A549 (cell line): ENCODE measurements at regions not wholly inside any gene's neighbourhood (a gene's known extent, or its start where the extent isn't known, plus 50 kb on each side); places are given as distances from the start of the nearest gene placed in this dataset.

Experiments used
- CTCF ChIP-seq: fragments of >200 bp; sonication (Bioruptor Twin); formaldehyde crosslinking; IDR thresholded peaks from 3 replicates; pipeline ENCODE4 v1.5.1; 2016
- RFX5 ChIP-seq: fragments of 450-650 bp; IDR thresholded peaks from 2 replicates; pipeline ENCODE4 v1.7.1; 2014; ENCODE audit warnings: antibody characterized with exemption, mild to moderate bottlenecking, moderate library complexity

- TF ChIP-seq CTCF (no peak), RFX5 (no peak)
Measured at GRCh38 chr20:50446351-50447101, 63.7 kb upstream of the PTPN1 start.
